GM12878 (cell line): ENCODE measurements at regions not wholly inside any gene's neighbourhood (a gene's known extent, or its start where the extent isn't known, plus 50 kb on each side); places are given as distances from the start of the nearest gene placed in this dataset.
A peak's percentile ranks its signal among the peaks of the same experiment; 100 is the strongest.

Source experiments
- ATAC-seq: fragments of 200-7000 bp; cut with Tn5 transposase; 3 replicates; pipeline ENCODE4 v1.9.1; 2020; ENCODE audit warnings: mild to moderate bottlenecking, moderate library complexity
- BruUV-seq: library from RNA; stranded (reverse); fragments of 400-500 nt; replicated peaks from 2 replicates; lab custom pipeline; 2021; lab: Mats Ljungman, UMichigan
- CTCF ChIA-PET: fragments of 300-600 bp; sonication (Branson Sonifier 250); formaldehyde crosslinking; extraction: SDS; loops from one replicate; lab custom pipeline; 2021; ENCODE audit warnings: inconsistent platforms; lab: Yijun Ruan, JAX
- POLR2A ChIA-PET: fragments of 350-600 bp; formaldehyde crosslinking; extraction: SDS; loops from one replicate; lab custom pipeline; 2021; ENCODE audit warnings: inconsistent platforms; lab: Charles Lee
- RAD21 ChIA-PET: fragments of 300-600 bp; sonication (Branson Sonifier 250); formaldehyde crosslinking; loops from one replicate; lab custom pipeline; 2023; ENCODE audit warnings: antibody characterized with exemption; ENCODE audit not compliant: unreplicated experiment; lab: Charles Lee
- SMC1A ChIA-PET: fragments of 300-600 bp; sonication (Branson Sonifier 250); formaldehyde crosslinking; loops from one replicate; lab custom pipeline; 2023; ENCODE audit not compliant: unreplicated experiment, uncharacterized antibody; lab: Charles Lee
- DNase-seq: peaks from one replicate; pipeline ENCODE4 v3.0.0-alpha.2; 2011; ENCODE audit warnings: low read depth, low spot score
- FAIRE-seq: peaks from 3 replicates; lab custom pipeline; 2011; peaks lifted over from hg19 to GRCh38; lab: Jason Lieb, UNC
- H2AFZ ChIP-seq: 2 replicates; pipeline ENCODE4 v1.6.0; 2011; ENCODE audit warnings: low read depth, low read length, control low read depth; ENCODE audit not compliant: control insufficient read depth
- H3K27ac ChIP-seq: 2 replicates; pipeline ENCODE4 v1.5.1; 2011; ENCODE audit warnings: control low read depth; ENCODE audit not compliant: control insufficient read depth, insufficient read depth
- H3K27me3 ChIP-seq, 2 experiments: replicated peaks in 1 of 2; 2 replicates each; pipeline versions ENCODE4 v1.6.0 to v1.6.1; 2011; ENCODE audit warnings: low read length in 1 of 2; ENCODE audit not compliant: control insufficient read depth in 2 of 2, insufficient read depth in 2 of 2
- H3K36me3 ChIP-seq, 2 experiments: 2 replicates each; pipeline ENCODE4 v1.5.1; 2011; ENCODE audit warnings: low read length in 1 of 2; ENCODE audit not compliant: control insufficient read depth in 2 of 2, insufficient read depth in 2 of 2
- H3K4me1 ChIP-seq: 2 replicates; pipeline ENCODE4 v1.6.1; 2011; ENCODE audit warnings: mild to moderate bottlenecking, low read length, moderate library complexity, mixed read lengths; ENCODE audit not compliant: control insufficient read depth, insufficient read depth
- H3K4me2 ChIP-seq: 2 replicates; pipeline ENCODE4 v1.6.0; 2011; ENCODE audit warnings: control low read depth; ENCODE audit not compliant: control insufficient read depth, insufficient read depth
- H3K4me3 ChIP-seq: fragments of 200-600 bp; sonication (generic); 2 replicates; pipeline ENCODE4 v1.5.1; 2016
- H3K79me2 ChIP-seq: 2 replicates; pipeline ENCODE4 v1.6.0; 2011; ENCODE audit warnings: low read length; ENCODE audit not compliant: control insufficient read depth, insufficient read depth
- H3K9ac ChIP-seq: 2 replicates; pipeline ENCODE4 v1.8.0; 2011; ENCODE audit warnings: low read length, control low read depth, mixed read lengths; ENCODE audit not compliant: control insufficient read depth, insufficient read depth
- H3K9me3 ChIP-seq: replicated peaks from 3 replicates; pipeline ENCODE4 v1.5.1; 2011; ENCODE audit warnings: mild to moderate bottlenecking, low read length; ENCODE audit not compliant: control insufficient read depth, insufficient read depth
- H4K20me1 ChIP-seq: 2 replicates; pipeline ENCODE4 v1.6.0; 2011; ENCODE audit not compliant: control insufficient read depth, insufficient read depth
- ASH2L ChIP-seq: fragments of 300-600, 200-600 bp; sonication (generic); IDR thresholded peaks from 2 replicates; pipeline ENCODE4 v1.6.1; 2017; ENCODE audit warnings: low read depth, mild to moderate bottlenecking, borderline replicate concordance
- BCL11A ChIP-seq: IDR thresholded peaks from 2 replicates; pipeline ENCODE4 v1.6.1; 2011; ENCODE audit warnings: low read depth, low read length
- EGR1 ChIP-seq, 2 experiments: IDR thresholded peaks; 1 replicate in 1 of 2; 2 replicates in 1 of 2; pipeline ENCODE4 v1.6.1; 2011 to 2012; ENCODE audit warnings: low read depth in 2 of 2, low read length in 2 of 2, borderline replicate concordance in 1 of 2, mild to moderate bottlenecking in 1 of 2, moderate library complexity in 1 of 2
- ETV6 ChIP-seq, 2 experiments: fragments of 450-650 bp in 1 of 2; IDR thresholded peaks in 1 of 2; conservative IDR thresholded peaks in 1 of 2; 2 replicates each; pipeline ENCODE4 v1.6.1; 2014; ENCODE audit warnings: antibody characterized with exemption in 1 of 2, borderline replicate concordance in 1 of 2, low read depth in 1 of 2, mild to moderate bottlenecking in 1 of 2, moderate library complexity in 1 of 2
- NR2F1 ChIP-seq: fragments of 450-650 bp; conservative IDR thresholded peaks from 2 replicates; pipeline ENCODE4 v1.6.1; 2017; ENCODE audit warnings: mild to moderate bottlenecking
- SREBF2 ChIP-seq: IDR thresholded peaks from 2 replicates; pipeline ENCODE4 v1.6.1; 2012; ENCODE audit warnings: mild to moderate bottlenecking, low read length
- ZNF274 ChIP-seq: IDR thresholded peaks from one replicate; pipeline ENCODE4 v1.8.0; 2011; ENCODE audit not compliant: insufficient read length, insufficient read depth
- ZZZ3 ChIP-seq: IDR thresholded peaks from 2 replicates; pipeline ENCODE4 v1.6.1; 2011; ENCODE audit warnings: low read depth; ENCODE audit not compliant: control insufficient read depth, insufficient read length
- WGBS: methylation state at CpG from one replicate; pipeline ENCODE4 v1.1.6; 2016; ENCODE audit warnings: low lambda C conversion rate; ENCODE audit not compliant: insufficient replicate concordance, insufficient coverage; ENCODE audit errors: missing lambda C conversion rate; 5-methylcytosine and 5-hydroxymethylcytosine counted together
- in situ Hi-C: fragments of 300-500 bp; cut with MboI; formaldehyde crosslinking; loops from 9 replicates; pipeline ENCODE4 v1.14.3; 2018; ENCODE audit warnings: mixed read lengths
- intact Hi-C: fragments of 100-400 bp; cut with micrococcal nuclease; formaldehyde crosslinking; loops from one replicate; pipeline ENCODE4 v1.14.2; 2022; ENCODE audit not compliant: unreplicated experiment
- TF ChIP-seq, protein P1 (sequence below): fragments of 450-650 bp; IDR thresholded peaks from 2 replicates; pipeline ENCODE4 v1.6.1; 2016; ENCODE audit warnings: mild to moderate bottlenecking
- TF ChIP-seq, protein P2 (sequence below): fragments of 450-650 bp; IDR thresholded peaks from 2 replicates; pipeline ENCODE4 v1.6.1; 2017; ENCODE audit warnings: low read depth, mild to moderate bottlenecking, moderate library complexity
- TF ChIP-seq, protein P3 (sequence below): fragments of 450-650 bp; formaldehyde crosslinking; IDR thresholded peaks from 2 replicates; pipeline ENCODE4 v1.4.0; 2020; ENCODE audit warnings: mild to moderate bottlenecking, moderate library complexity
- TF ChIP-seq, protein P4 (sequence below): fragments of 150-350 bp; IDR thresholded peaks from 2 replicates; pipeline ENCODE4 v1.6.1; 2014; ENCODE audit warnings: mild to moderate bottlenecking, low read depth, low read length

DNA sequence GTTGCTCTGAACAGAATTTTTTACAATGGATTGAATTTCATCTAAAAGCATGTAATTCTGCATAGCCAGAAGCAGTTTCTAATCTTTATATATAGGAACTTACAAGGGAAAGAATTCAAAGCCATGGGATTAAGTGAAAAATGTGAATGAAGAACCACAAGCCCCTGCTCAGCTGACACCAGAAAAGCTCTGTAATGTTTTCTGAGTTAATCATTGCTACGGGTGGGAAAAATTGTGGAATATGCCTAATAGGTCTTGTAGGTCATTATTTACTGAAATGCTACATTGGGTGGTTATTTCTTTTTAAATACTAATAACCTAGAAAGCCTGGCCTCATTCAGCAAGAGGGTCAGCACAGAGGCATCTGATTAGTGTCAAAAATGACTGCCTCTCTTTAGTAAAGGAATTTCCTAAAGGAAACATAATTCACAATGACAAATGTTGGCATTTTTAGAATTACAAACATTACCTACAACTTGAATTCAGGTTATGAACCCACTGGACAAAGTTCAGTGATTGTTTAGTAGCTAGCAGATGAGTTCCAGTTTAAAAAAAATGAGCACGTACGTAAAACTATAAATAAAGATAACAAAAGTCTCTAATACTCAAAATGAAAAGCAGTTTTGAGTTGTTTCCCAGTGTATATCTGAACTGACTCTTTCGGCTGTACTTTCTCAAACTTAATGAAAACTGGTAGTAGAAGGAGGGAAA lies 75.3 kb downstream of the BMP4 start:
- in situ Hi-C loops, result no loop called here
- H3K79me2 ChIP-seq, result no peaks in the 10 kb centered on the region
- peak overlapping the region; percentile 84 for H3K27ac ChIP-seq
- WGBS, result 9% methylated on average over 4 of the region's 4 CpGs
- H3K4me1 ChIP-seq, result peaks cover 4% of the 10 kb centered on the region; the same call in 1 of the 2 replicates
- CTCF ChIA-PET, result no interaction called here
- H3K9me3 ChIP-seq, result no peaks in the 10 kb centered on the region; the same call in 2 of the 3 replicates
- H3K36me3 ChIP-seq, result no peaks in the 10 kb centered on the region
- BruUV-seq, result no TSS peak
- SMC1A ChIA-PET, result no interaction called here
- no peak overlapping the region for H2AFZ ChIP-seq
- no peak overlapping the region for H3K4me3 ChIP-seq
- H3K9ac ChIP-seq, result no peak overlapping the region
- POLR2A ChIA-PET, result no interaction called here
- FAIRE-seq (no peak), ATAC-seq (no peak), DNase-seq (no peak)
- no peaks in the 10 kb centered on the region for H4K20me1 ChIP-seq
- no peaks in the 10 kb centered on the region for H3K27me3 ChIP-seq
- RAD21 ChIA-PET, result no interaction called here
- H3K4me2 ChIP-seq, result no peak overlapping the region
- intact Hi-C loops, result no loop called here
- TF ChIP-seq, protein P1, sequence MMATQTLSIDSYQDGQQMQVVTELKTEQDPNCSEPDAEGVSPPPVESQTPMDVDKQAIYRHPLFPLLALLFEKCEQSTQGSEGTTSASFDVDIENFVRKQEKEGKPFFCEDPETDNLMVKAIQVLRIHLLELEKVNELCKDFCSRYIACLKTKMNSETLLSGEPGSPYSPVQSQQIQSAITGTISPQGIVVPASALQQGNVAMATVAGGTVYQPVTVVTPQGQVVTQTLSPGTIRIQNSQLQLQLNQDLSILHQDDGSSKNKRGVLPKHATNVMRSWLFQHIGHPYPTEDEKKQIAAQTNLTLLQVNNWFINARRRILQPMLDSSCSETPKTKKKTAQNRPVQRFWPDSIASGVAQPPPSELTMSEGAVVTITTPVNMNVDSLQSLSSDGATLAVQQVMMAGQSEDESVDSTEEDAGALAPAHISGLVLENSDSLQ, result no peak
- TF ChIP-seq SREBF2, result no peak
- TF ChIP-seq, protein P2, sequence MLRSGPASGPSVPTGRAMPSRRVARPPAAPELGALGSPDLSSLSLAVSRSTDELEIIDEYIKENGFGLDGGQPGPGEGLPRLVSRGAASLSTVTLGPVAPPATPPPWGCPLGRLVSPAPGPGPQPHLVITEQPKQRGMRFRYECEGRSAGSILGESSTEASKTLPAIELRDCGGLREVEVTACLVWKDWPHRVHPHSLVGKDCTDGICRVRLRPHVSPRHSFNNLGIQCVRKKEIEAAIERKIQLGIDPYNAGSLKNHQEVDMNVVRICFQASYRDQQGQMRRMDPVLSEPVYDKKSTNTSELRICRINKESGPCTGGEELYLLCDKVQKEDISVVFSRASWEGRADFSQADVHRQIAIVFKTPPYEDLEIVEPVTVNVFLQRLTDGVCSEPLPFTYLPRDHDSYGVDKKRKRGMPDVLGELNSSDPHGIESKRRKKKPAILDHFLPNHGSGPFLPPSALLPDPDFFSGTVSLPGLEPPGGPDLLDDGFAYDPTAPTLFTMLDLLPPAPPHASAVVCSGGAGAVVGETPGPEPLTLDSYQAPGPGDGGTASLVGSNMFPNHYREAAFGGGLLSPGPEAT, result no peak
- peak; percentile 33; the same call in 1 of the 2 replicates for TF ChIP-seq BCL11A
- TF ChIP-seq NR2F1, result no peak
- TF ChIP-seq, protein P3, sequence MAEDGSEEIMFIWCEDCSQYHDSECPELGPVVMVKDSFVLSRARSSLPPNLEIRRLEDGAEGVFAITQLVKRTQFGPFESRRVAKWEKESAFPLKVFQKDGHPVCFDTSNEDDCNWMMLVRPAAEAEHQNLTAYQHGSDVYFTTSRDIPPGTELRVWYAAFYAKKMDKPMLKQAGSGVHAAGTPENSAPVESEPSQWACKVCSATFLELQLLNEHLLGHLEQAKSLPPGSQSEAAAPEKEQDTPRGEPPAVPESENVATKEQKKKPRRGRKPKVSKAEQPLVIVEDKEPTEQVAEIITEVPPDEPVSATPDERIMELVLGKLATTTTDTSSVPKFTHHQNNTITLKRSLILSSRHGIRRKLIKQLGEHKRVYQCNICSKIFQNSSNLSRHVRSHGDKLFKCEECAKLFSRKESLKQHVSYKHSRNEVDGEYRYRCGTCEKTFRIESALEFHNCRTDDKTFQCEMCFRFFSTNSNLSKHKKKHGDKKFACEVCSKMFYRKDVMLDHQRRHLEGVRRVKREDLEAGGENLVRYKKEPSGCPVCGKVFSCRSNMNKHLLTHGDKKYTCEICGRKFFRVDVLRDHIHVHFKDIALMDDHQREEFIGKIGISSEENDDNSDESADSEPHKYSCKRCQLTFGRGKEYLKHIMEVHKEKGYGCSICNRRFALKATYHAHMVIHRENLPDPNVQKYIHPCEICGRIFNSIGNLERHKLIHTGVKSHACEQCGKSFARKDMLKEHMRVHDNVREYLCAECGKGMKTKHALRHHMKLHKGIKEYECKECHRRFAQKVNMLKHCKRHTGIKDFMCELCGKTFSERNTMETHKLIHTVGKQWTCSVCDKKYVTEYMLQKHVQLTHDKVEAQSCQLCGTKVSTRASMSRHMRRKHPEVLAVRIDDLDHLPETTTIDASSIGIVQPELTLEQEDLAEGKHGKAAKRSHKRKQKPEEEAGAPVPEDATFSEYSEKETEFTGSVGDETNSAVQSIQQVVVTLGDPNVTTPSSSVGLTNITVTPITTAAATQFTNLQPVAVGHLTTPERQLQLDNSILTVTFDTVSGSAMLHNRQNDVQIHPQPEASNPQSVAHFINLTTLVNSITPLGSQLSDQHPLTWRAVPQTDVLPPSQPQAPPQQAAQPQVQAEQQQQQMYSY, result no peak
- no peak for TF ChIP-seq ZZZ3
- TF ChIP-seq, protein P4, sequence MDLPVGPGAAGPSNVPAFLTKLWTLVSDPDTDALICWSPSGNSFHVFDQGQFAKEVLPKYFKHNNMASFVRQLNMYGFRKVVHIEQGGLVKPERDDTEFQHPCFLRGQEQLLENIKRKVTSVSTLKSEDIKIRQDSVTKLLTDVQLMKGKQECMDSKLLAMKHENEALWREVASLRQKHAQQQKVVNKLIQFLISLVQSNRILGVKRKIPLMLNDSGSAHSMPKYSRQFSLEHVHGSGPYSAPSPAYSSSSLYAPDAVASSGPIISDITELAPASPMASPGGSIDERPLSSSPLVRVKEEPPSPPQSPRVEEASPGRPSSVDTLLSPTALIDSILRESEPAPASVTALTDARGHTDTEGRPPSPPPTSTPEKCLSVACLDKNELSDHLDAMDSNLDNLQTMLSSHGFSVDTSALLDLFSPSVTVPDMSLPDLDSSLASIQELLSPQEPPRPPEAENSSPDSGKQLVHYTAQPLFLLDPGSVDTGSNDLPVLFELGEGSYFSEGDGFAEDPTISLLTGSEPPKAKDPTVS, result no peak
- TF ChIP-seq ASH2L, result no peak
- no peak for TF ChIP-seq EGR1 (IDR thresholded peaks at IDR 0.05; ENCODE audit: borderline replicate concordance in 1 of 2, low read depth in 2 of 2, low read length in 2 of 2)
- TF ChIP-seq ZNF274, result no peak
- TF ChIP-seq ETV6 (conservative IDR thresholded peaks at IDR 0.05 in 1 of 2, IDR thresholded peaks at IDR 0.05 in 1 of 2; ENCODE audit: borderline replicate concordance in 1 of 2, low read depth in 1 of 2), result no peak; a peak in 1 of 4 replicates
